Activated CD4-positive, CD25-positive, alpha-beta regulatory T cell treated with anti-CD3 and anti-CD28 coated beads, Interleukin-2, amount 50 U/mL, for 72 hours (primary cell): ENCODE measurements at regions not wholly inside any gene's neighbourhood (a gene's known extent, or its start where the extent isn't known, plus 50 kb on each side); places are given as distances from the start of the nearest gene placed in this dataset.
"Not testable (repeated sequence)": the region's sequence is repeated elsewhere in the genome, so short reads cannot be mapped to it uniquely, and the experiment has no call there.

ENCODE experiments used
- DNase-seq: peaks from one replicate; pipeline ENCODE4 v3.0.0; 2021

- no peak for DNase-seq
Measured at GRCh38 chr7:56449762-56450161, 333.5 kb upstream of the NUPR2 start.

DNA sequence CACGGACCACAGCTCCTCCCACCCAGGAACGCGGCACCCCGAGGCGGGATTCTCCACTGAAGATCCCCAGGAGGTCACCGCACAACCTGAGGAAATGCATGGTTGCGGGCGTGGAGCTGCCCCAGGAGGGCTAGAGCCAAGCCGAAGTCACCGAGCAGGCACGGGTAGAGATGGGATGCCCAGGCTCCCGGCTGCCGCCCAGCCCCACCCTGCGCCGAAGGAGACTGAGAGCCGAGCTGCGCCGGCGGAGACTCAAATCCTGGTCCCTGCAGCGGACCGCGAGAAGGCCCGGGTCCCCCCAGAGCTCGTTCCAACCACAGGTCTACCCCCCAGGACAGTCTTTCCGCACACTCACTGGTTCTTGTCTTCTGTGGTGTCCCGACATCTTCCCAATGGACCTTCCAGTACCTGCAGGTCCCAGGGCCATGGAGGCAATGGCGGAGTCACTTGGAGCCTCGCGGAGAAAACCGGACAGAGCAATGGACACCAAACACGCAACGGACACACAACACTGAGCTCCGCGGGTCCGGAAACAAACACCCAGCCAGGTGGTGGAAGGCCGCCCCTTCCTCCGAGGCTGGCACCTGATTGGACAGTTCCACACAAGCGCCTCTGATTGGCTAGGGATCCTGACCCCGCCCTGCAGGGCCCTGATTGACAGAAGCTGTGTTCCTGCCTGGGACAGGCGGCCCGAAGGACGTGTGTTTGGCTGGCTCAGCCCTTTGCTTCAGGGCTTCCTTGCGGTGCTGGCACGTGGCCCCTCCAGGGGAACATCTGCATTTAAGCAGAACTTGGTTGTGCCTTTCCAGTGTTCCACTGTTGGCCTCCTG, 331.9 kb upstream of the NUPR2 start:
- DNase-seq = no peak

DNA sequence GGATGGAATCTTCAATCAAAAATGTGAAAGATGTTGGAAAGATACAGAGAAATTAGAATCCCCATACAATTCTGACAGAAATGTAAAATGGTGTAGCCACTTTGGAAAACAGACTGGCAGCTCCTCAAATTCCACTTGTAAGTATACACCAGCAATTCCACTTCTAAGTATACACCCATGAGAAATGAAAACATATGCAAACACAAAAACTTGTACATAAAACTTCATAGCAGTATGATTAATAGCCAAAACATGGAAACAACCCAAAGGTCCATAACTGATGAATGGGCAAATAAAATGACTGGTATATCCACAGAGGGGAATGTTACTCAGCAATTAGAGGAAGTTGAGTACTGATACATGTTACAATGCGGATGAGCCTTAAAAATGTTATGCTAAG, 304.3 kb upstream of the NUPR2 start:
- not testable (repeated sequence) for DNase-seq

- no peak for DNase-seq
Measured at GRCh38 chr7:56375173-56375572, 259.0 kb upstream of the NUPR2 start.

DNA sequence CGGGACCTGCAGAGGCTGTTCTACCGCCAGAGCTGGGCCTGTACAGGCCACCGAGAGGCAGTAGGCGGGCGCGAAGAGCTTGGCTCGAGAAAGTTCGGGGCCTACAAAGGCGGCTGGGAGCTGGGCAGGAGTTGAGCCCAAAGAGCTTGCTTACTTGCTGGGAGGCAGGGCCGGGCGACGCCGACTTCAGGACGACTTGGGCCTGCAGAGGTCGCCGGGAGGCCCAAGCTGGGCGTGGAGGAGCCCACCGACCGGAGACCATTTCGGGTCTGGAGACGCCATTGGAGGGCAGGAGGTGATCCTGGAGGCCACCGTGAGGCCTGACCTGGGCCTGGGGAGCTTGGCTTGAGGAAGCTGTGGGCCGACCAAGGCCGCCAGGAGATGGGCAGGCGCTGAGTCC, 258.4 kb upstream of the NUPR2 start:
- DNase-seq = not testable (repeated sequence)

DNA sequence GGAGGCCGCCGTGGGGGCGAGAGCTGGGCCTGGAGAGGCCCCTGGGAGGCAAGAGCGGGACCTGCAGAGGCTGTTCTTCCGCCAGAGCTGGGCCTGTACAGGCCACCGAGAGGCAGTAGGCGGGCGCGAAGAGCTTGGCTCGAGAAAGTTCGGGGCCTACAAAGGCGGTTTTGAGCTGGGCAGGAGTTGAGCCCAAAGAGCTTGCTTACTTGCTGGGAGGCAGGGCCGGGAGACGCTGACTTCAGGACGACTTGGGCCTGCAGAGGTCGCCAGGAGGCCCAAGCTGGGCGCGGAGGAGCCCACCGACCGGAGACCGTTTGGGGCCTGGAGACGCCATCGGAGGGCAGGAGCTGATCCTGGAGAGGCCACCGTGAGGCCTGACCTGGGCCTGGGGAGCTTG, 257.1 kb upstream of the NUPR2 start:
- DNase-seq = peak; percentile 55

- peak; percentile 33 for DNase-seq
Measured at GRCh38 chr7:56371792-56372191, 255.6 kb upstream of the NUPR2 start.

DNA sequence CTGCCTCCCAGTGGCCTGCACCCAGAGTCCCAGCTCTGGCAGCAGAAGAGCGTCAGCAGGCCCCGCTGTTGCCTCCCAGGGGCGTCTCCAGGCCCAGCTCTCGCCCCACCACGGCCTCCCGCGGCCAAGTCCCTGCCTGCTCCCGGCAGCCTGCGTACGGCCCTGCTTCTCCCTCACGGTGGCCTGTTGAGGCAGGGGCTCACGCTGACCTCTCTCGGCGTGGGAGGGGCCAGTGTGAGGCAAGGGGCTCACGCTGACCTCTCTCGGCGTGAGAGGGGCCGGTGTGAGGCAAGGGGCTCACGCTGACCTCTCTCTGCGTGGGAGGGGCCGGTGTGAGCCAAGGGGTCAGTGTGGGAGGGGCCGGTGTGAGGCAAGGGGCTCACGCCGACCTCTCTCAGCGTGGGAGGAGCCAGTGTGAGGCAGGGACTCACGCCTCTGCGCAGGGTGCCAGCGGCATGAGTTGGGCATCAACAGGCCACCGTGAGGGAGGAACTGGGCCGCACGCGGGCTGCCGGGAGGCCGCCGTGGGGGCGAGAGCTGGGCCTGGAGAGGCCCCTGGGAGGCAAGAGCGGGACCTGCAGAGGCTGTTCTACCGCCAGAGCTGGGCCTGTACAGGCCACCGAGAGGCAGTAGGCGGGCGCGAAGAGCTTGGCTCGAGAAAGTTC, 254.1 kb upstream of the NUPR2 start:
- not testable (repeated sequence) for DNase-seq

GRCh38 chr7:56367914-56368313, 251.7 kb upstream of the NUPR2 start:
- not testable (repeated sequence) for DNase-seq

GRCh38 chr7:56367411-56367810, 251.2 kb upstream of the NUPR2 start:
- DNase-seq = not testable (repeated sequence)

DNA sequence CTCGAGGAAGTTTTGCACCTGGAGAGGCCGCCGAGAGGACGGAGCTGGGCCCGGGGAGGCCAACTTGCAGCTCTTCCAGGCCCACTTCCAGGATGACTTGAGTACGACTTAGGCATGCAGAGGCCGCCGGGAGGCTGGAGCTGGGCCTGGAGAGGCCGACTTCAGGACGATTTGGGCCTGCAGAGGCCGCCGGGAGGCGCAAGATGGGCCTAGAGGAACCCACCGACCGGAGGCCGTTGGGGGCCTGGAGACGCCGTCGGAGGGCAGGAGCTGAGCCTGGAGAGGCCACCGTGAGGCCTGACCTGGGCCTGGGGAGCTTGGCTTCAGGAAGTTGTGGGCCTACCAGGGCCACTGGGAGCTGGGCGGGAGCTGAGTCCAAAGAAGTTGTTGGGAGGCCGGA, 250.5 kb upstream of the NUPR2 start:
- not testable (repeated sequence) for DNase-seq

- DNase-seq = not testable (repeated sequence)
Measured at GRCh38 chr7:56352576-56352975, 236.4 kb upstream of the NUPR2 start.

- DNase-seq = not testable (repeated sequence)
Measured at GRCh38 chr7:56351181-56351580, 235.0 kb upstream of the NUPR2 start.

DNA sequence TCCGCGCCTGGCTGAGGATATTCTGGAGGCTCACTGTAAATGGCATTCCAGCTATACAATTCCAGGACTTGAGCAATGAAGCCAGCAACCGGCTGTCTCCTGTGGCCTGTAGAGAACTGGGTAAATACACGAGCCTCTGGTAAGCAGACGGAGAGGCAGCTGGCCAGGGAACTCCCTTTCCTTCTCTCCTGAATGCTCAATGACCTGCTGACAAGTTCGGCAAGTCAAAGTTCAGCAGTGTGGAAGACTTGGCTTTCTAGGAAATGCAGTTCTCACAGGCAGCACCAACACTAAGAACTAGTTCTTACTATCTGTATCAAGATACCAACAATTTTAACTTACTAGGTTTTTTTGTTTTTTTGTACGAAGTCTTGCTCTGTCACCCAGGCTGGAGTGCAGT, 232.1 kb upstream of the NUPR2 start:
- not testable (repeated sequence) for DNase-seq

- DNase-seq = not testable (repeated sequence)
Measured at GRCh38 chr7:56328327-56328726, 212.1 kb upstream of the NUPR2 start.

DNA sequence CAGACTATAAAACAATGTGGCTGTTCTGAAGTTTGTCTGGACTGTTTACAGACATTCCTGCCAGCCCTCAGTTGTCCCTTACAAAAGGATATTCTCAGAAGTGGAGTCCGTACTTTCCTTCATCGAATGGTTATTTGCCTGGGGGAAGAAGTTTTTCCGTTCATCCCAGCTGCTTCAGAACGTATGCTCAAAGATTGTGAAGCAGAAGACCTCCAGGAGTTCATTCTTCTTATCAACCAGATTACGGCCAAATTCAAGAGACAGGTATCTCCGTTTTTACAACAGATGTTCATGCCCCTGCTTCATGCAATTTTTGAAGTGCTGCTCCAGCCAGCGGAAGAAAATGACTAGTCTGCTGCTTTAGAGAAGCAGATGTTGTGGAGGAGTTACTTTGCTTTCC, 174.3 kb upstream of the NUPR2 start:
- DNase-seq = no peak

DNA sequence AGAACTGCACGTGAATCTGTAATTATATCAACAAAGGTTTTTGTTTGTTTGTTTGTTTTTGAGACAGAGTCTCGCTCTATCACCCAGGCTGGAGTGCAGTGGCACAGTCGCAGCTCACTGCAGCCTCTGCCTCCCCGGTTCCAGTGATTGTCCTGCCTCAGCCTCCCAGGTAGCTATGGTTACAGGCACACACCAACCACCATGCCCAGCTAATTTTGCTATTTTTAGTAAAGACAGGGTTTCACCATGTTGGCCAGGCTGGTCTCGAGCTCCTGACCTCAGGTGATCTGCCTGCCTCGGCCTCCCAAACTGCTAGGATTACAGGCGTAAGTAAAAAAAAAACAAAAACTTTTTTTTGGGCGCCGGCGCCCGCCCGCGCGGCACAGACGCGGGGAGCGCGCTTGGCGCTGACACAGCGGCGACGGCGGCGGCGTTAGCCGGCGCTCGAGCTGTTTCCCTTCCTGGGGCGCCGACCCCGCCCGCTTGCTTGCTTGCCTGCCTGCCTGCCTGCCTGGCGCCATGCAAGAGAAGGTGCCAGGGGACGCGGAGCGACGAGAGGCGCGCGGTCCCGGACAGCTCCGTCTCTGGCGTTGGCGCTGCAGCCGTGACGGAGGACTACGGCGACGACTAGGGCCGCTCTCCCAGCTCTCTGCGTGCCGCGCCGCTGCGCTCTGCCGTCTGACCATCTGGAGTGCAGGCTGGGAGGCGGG, 171.4 kb upstream of the NUPR2 start:
- DNase-seq = no peak

GRCh38 chr7:56256108-56256507, 139.9 kb upstream of the NUPR2 start:
- DNase-seq = no peak

DNA sequence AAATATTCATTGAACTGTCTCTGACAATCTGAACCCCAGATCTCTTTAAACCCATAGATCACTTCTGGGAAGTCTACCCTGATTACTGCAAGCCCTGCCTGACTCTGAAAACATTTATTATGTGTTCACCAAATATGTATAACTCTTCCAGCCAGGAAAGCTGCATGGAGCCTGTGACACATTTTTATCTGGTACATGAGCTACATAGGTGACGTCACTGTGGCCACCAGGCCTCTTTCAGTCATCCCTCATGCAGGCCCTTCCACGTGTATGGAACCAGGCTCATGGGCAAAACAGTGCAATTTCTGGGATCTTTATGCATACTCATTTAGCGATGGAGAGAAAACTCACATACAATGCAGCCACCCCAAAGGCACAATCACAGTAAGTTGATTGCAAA, 133.9 kb upstream of the NUPR2 start:
- DNase-seq = no peak

- no peak for DNase-seq
Measured at GRCh38 chr7:56229631-56230030, 113.4 kb upstream of the NUPR2 start.

DNA sequence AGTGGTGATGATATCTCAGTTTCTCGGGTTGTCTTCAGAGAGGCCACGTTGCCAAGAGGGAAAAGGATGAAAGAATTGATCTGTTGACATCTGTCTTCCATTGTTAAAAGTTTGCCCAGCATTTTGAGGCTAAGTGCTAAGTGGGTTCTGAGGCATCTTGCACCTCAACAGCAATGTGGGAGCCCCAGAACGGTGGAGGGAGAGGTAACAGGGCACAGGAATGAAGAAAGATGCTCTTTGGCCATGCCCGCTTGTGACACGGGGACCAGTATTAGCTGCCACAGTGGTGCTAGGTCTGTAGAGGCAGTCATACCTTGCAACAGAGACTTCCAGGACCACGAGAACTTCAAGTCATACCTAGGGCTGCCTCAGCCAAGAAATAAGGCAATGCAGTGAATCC, 106.6 kb upstream of the NUPR2 start:
- no peak for DNase-seq

- no peak for DNase-seq
Measured at GRCh38 chr7:56219017-56219416, 102.8 kb upstream of the NUPR2 start.

- no peak for DNase-seq
Measured at GRCh38 chr7:56218510-56218909, 102.3 kb upstream of the NUPR2 start.

GRCh38 chr7:56213574-56213973, 97.4 kb upstream of the NUPR2 start:
- no peak for DNase-seq
